AG10803 (cell line): ENCODE measurements at regions not wholly inside any gene's neighbourhood (a gene's known extent, or its start where the extent isn't known, plus 50 kb on each side); places are given as distances from the start of the nearest gene placed in this dataset.

ENCODE experiments used
- DNase-seq: peaks from one replicate; pipeline ENCODE4 v3.0.0; 2010; ENCODE audit warnings: low read depth
- H3K4me3 ChIP-seq: 2 replicates; pipeline ENCODE4 v1.5.1; 2011; ENCODE audit warnings: mild to moderate bottlenecking, low read length, control low read depth
- TF ChIP-seq, protein P1 (sequence below): conservative IDR thresholded peaks from 2 replicates; pipeline ENCODE4 v1.5.1; 2011; ENCODE audit warnings: mild to moderate bottlenecking, low read length, control low read depth, inconsistent platforms

- DNase-seq, result no peak
- H3K4me3 ChIP-seq, result no peak overlapping the region
- TF ChIP-seq, protein P1, sequence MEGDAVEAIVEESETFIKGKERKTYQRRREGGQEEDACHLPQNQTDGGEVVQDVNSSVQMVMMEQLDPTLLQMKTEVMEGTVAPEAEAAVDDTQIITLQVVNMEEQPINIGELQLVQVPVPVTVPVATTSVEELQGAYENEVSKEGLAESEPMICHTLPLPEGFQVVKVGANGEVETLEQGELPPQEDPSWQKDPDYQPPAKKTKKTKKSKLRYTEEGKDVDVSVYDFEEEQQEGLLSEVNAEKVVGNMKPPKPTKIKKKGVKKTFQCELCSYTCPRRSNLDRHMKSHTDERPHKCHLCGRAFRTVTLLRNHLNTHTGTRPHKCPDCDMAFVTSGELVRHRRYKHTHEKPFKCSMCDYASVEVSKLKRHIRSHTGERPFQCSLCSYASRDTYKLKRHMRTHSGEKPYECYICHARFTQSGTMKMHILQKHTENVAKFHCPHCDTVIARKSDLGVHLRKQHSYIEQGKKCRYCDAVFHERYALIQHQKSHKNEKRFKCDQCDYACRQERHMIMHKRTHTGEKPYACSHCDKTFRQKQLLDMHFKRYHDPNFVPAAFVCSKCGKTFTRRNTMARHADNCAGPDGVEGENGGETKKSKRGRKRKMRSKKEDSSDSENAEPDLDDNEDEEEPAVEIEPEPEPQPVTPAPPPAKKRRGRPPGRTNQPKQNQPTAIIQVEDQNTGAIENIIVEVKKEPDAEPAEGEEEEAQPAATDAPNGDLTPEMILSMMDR, result no peak
These were observed 190.2 kb downstream of the SMIM20 start for GRCh38 chr4:26104056-26104685.

DNA sequence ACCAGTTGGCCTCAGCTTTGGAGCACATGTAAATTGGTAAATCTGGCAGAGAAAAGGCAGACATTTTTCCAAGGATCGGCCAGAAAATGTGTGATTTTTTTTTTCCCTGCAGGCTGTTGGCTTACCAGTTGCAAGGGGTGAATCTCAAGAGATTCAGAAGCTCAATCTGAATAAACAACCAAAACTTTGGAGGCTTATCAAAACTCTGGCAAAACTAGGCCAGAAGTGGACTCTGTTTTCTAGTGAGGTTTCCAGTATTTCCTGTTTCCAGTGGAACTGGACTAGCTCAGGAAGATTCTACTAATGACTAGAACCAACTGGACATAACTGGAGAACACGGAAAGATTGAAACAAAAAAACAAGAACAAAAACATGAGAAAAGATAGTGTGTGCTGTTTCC lies 191.3 kb downstream of the SMIM20 start:
- DNase-seq, result no peak

GRCh38 chr4:26105815-26106699 lies 192.0 kb downstream of the SMIM20 start:
- TF ChIP-seq, protein P1, result no peak
- DNase-seq, result peak; percentile 42

More for the DNA sequence above, 191.3 kb downstream of the SMIM20 start:
- H3K4me3 ChIP-seq, result no peak overlapping the region
- TF ChIP-seq, protein P1, result no peak

DNA sequence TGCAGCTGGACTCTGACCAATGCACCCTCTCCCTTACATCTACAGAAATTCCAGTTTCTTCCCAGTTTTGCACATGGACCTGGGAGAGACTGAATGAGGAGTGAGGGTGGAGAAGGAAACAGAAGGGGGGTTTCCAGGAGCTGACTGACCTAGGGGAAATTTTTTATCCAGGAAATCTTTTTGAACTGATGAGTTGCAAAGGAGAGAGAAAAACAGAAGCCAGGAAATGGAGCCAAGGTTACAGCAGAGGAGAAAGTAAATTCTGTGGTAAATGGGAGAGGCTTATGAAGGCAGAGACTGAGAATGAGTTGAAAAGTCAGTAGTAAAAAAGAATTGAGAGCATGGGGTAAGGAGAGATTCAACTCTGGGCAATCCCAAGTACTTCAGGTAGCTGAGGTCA lies 192.8 kb downstream of the SMIM20 start:
- DNase-seq, result no peak
- TF ChIP-seq, protein P1, result no peak
- H3K4me3 ChIP-seq, result no peak overlapping the region

More at GRCh38 chr4:26105815-26106699, 192.0 kb downstream of the SMIM20 start:
- H3K4me3 ChIP-seq, result no peak overlapping the region

- TF ChIP-seq, protein P1, result no peak
- H3K4me3 ChIP-seq, result no peak overlapping the region
- no peak for DNase-seq
These were observed 194.0 kb downstream of the SMIM20 start for GRCh38 chr4:26108054-26108453.

DNA sequence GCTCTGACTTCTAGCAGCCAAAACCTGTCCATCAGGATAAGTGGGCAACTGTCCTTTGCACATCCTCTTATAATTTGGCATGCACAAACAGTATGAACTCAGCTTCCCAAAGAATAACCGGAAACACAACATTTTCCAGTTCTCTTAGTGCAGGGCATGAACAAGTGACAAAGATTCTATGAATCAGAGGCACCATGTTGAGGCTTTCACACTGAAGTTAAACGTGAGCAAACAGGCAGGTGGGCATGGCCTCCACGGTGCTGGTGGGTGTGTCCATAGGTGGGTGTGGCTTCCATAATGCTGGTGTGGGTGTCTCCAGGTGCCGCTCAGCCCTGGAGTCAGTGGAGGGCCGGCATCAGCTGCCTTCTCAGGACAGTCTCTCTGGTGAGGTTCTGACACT lies 196.5 kb downstream of the SMIM20 start:
- TF ChIP-seq, protein P1, result no peak
- no peak for DNase-seq
- H3K4me3 ChIP-seq, result no peak overlapping the region
